ENCODE measurements at regions not wholly inside any gene's neighbourhood (a gene's known extent, or its start where the extent isn't known, plus 50 kb on each side); places are given as distances from the start of the nearest gene placed in this dataset.

DNA sequence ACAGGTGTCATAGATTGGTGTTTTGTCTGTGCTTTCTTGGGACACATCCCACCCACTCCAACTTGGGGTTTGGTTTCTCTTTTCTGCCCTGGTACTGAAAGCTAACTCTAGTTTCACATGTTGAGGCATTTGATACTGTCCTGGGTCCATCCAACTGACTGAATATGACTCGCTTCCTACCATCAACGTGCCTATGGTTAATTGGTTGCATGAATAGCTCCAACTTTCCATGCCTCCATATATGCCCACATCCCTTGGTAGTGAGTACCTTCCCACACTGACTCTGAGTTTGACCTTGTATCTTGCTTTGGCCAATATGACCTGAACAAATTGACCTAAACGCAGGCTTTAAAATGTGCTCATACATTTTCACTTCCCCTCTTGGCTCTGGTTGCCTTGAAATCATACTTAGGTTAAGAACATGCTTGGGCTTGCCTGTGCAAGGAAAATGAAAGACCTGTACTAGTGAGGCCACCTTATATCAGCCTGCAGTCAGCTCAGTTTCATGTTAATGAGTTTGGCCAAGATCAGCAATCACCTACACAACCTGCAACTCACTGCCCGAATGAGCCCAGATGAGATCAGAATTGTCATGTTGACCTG, 81.0 kb upstream of the KCNK2 start:
- no peak for DNase-seq (ENCODE audit: low read depth)
- TF ChIP-seq, protein P1, sequence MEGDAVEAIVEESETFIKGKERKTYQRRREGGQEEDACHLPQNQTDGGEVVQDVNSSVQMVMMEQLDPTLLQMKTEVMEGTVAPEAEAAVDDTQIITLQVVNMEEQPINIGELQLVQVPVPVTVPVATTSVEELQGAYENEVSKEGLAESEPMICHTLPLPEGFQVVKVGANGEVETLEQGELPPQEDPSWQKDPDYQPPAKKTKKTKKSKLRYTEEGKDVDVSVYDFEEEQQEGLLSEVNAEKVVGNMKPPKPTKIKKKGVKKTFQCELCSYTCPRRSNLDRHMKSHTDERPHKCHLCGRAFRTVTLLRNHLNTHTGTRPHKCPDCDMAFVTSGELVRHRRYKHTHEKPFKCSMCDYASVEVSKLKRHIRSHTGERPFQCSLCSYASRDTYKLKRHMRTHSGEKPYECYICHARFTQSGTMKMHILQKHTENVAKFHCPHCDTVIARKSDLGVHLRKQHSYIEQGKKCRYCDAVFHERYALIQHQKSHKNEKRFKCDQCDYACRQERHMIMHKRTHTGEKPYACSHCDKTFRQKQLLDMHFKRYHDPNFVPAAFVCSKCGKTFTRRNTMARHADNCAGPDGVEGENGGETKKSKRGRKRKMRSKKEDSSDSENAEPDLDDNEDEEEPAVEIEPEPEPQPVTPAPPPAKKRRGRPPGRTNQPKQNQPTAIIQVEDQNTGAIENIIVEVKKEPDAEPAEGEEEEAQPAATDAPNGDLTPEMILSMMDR (conservative IDR thresholded peaks at IDR 0.05; ENCODE audit: low read depth, low read length), result no peak
- no peak overlapping the region for H3K4me3 ChIP-seq (ENCODE audit: low read depth, low read length)

DNA sequence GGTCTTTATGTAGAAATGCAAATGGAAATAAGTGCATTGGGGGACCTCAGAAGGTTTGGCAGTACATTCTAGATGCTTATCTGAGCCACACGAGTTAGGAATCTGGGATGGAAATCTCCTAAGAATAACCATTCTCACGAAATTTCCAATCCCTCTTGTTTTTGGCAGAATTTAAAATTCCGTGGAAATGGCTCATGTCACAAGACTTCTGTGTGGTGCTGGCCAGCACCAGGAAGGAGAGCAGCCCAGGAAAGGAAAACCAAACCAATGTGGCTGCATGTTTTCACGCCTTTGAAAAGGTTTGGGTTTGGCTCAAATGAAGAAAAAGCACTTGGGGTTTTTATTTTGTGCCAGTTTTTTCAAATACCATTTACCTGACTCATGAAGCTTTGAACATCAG, 80.1 kb upstream of the KCNK2 start:
- TF ChIP-seq, protein P1 (conservative IDR thresholded peaks at IDR 0.05; ENCODE audit: low read depth, low read length), result no peak
- H3K4me3 ChIP-seq (ENCODE audit: low read depth, low read length), result no peak overlapping the region
- no peak for DNase-seq (ENCODE audit: low read depth)

DNA sequence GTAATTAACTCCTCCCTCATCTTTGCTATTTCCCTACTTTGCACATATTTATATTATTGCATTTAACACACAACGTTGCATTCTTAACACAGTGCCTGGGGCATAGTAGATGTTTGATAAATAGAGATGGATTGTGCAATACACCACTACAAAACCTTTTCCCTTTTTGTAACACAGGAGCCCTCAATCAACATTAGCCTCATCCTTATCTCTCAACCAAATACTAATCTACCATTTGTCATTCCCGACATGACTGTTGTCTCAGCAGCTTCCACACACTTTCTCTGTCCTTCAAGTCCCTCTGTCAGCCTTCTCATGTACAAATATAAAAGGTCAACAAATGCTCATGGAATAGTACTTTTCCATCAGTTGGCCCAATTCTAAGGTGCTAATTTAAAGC, 78.9 kb upstream of the KCNK2 start:
- TF ChIP-seq, protein P1 (conservative IDR thresholded peaks at IDR 0.05; ENCODE audit: low read depth, low read length), result no peak
- DNase-seq (ENCODE audit: low read depth), result no peak
- no peak overlapping the region for H3K4me3 ChIP-seq (ENCODE audit: low read depth, low read length)

DNA sequence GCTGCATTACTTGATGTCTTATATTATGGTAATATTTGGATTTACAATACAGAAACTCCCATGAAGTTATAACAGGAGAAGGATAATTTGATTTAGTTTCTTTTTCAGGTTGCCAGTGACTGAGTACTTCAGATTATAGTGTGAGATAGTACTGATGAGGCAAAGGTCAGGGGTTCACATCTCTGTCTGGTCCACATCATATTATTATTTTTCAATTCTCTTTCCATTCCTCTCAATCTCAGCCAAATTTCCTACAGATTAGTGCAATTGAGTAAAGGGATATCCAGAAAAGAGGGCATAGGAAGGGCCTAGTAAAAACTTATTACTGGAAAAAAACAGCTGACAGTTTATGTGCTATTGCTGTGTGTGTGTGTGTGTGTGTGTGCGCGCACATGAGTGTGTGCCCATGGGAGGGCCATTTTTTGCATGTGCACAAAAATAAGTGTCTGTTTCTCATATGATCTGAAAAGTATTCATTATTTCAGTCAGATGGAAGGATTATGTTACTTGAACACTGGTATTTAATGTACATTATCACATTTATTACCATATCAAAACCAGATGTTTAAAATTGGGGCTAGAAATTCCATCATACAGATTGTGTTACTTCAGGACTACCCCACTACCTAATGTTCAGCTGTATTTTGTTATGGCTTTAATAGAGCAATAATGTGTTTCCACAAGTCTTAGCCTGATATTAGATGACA, 78.3 kb upstream of the KCNK2 start:
- no peak for DNase-seq (ENCODE audit: low read depth)
- TF ChIP-seq, protein P1 (conservative IDR thresholded peaks at IDR 0.05; ENCODE audit: low read depth, low read length), result no peak

DNA sequence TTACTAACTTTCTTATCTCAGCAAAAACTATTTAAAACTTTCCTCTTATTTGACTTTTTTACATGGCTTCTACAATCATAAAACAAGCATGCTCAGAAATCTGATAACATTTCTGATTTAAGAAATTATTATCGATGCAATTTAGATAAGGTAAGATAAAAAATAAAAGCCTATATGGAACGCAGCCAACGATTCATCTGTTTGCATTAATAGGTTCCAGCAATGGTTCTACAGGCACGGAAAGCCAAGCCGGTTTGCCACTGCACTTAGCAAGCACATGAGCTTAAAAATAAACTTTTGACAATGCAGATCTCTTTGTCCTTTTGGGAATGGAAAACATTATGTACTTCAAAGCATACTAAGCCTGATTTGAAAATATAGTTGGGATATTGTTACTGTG, 77.5 kb upstream of the KCNK2 start:
- TF ChIP-seq, protein P1 (conservative IDR thresholded peaks at IDR 0.05; ENCODE audit: low read depth, low read length), result no peak
- DNase-seq (ENCODE audit: low read depth), result no peak
- no peak overlapping the region for H3K4me3 ChIP-seq (ENCODE audit: low read depth, low read length)

More for the DNA sequence above, 78.3 kb upstream of the KCNK2 start:
- no peak overlapping the region for H3K4me3 ChIP-seq (ENCODE audit: low read depth, low read length)

DNA sequence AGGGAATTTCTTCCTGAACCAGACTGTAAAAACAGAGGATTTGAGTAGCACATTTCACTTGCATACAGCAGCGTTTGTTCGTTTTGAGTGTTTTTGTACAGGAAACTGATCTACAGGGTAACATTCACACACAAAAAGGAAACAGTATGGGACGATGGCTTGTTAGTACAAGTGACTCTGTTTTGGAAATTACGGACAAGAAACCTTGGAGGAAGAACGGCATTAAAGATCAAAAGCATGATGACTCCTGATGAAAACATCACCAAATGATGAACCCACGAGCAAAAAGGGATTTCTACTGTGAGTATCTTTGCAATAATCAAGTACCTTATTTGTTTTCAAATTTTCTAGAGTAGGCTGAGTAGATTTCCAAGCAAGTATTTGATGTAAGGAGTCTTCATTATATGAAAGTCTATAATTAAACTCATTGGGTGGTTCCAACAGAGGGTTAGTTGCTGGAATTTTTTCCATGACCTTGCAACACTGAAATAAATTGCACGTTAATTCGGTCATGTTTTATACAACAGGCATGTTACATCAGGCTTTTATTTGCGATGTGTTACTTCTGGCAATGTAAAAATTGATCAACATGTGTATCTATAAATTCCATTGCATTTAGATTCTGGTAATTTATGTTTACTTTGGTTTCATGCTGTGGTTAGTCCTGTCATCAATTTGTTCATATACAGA, 76.7 kb upstream of the KCNK2 start:
- DNase-seq (ENCODE audit: low read depth), result no peak
- TF ChIP-seq, protein P1 (conservative IDR thresholded peaks at IDR 0.05; ENCODE audit: low read depth, low read length), result no peak
- H3K4me3 ChIP-seq (ENCODE audit: low read depth, low read length), result no peak overlapping the region
